Esophagus muscularis mucosa (tissue), 4 donors: ENCODE measurements at regions not wholly inside any gene's neighbourhood (a gene's known extent, or its start where the extent isn't known, plus 50 kb on each side); places are given as distances from the start of the nearest gene placed in this dataset.

Source experiments
- DNase-seq: peaks from one replicate; pipeline ENCODE4 v3.0.0-alpha.2; 2017; ENCODE audit errors: extremely low spot score
- H3K27ac ChIP-seq, 4 donors: fragments of 200-600 bp; sonication (generic); replicated peaks in 1 of 4; 1 replicate in 3 of 4; 2 replicates in 1 of 4; pipeline ENCODE4 v1.5.1; 2016 to 2019; ENCODE audit warnings: mild to moderate bottlenecking in 1 of 4
- H3K27me3 ChIP-seq, 4 donors: fragments of 200-600 bp; sonication (generic); one replicate each; pipeline versions ENCODE4 v1.5.1 to v1.6.0; 2016 to 2019
- H3K36me3 ChIP-seq, 4 donors: fragments of 200-600 bp; sonication (generic); one replicate each; pipeline ENCODE4 v1.5.1; 2016 to 2019
- H3K4me1 ChIP-seq, 4 donors: fragments of 200-600 bp; sonication (generic); one replicate each; pipeline ENCODE4 v1.5.1; 2016 to 2019
- H3K4me3 ChIP-seq, 4 donors: fragments of 200-600 bp; sonication (generic); 1 replicate in 2 of 4; 2 replicates in 2 of 4; pipeline ENCODE4 v1.5.1; 2016 to 2019; ENCODE audit warnings: mild to moderate bottlenecking in 4 of 4, moderate library complexity in 1 of 4
- H3K9me3 ChIP-seq, 4 donors: fragments of 200-600 bp; sonication (generic); 1 replicate in 3 of 4; 2 replicates in 1 of 4; pipeline ENCODE4 v1.5.1; 2016 to 2019
- EP300 ChIP-seq: sonication (generic); formaldehyde crosslinking; IDR thresholded peaks from one replicate; pipeline ENCODE4 v1.6.1; 2017; ENCODE audit warnings: antibody characterized with exemption
- POLR2A ChIP-seq: fragments of 450-650 bp; IDR thresholded peaks from one replicate; pipeline ENCODE4 v1.6.1; 2017; ENCODE audit warnings: antibody characterized with exemption, moderate library complexity, mild to moderate bottlenecking, low read depth
- POLR2AphosphoS5 ChIP-seq, 2 donors: sonication (generic); formaldehyde crosslinking; IDR thresholded peaks; one replicate each; pipeline ENCODE4 v1.6.1; 2017; ENCODE audit warnings: antibody characterized with exemption in 2 of 2
- WGBS: methylation state at CpG from one replicate; pipeline ENCODE4 v1.1.5; 2018; 5-methylcytosine and 5-hydroxymethylcytosine counted together
- intact Hi-C: fragments of 100-400 bp; cut with DNase I; formaldehyde crosslinking; loops from one replicate; pipeline ENCODE4 v1.15.1; 2023
- TF ChIP-seq, protein P1 (sequence below), 3 experiments: fragments of 200-600 bp in 2 of 3; fragments of 450-650 bp in 1 of 3; sonication (generic) in 2 of 3; IDR thresholded peaks; one replicate each; pipeline ENCODE4 v1.5.1; 2017 to 2019; ENCODE audit warnings: antibody characterized with exemption in 3 of 3, mild to moderate bottlenecking in 2 of 3, moderate library complexity in 1 of 3

DNA sequence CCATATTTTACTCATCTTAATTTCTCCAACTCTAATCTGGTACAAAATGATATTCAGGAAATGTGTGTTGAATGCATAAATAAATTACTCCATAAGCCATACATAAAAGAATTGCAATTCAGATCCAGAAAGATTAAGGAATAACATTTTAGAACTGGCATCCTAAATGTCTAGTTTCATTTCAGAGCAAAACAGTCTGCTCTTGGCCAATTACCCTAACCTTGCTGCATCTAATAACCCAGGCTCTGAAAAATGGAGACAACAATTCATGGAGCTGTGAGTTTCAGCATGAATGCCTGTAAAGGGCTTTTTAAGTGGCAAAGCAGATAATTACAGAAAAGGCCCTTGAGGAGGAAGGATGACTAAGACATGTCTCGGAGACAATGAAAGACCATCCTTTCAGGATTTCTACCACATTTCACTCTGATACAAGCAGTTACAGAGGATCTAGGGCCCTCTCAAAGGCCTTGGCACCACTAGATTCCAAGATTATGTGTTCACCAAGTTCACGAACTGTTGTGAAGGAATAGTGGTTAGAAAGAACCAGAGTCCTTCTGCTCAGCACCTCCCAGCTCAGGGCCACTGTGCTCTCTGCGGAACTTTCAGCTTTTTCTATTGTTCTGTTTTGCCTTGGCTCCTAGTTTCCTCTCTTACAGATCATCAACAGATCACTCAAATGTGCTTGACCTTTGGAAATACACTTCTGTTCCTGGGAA is 157.6 kb upstream of the BLID start:
- H3K27me3 ChIP-seq = no peaks in the 10 kb centered on the region
- TF ChIP-seq POLR2AphosphoS5 (IDR thresholded peaks at IDR 0.05) = no peak
- no peaks in the 10 kb centered on the region for H3K9me3 ChIP-seq
- no peak for DNase-seq
- intact Hi-C loops = no loop called here
- H3K4me1 ChIP-seq = peaks cover 0 to 15% (median 5%) of the 10 kb centered on the region in 4 donors
- H3K4me3 ChIP-seq = no peak overlapping the region
- 72% methylated on average over 3 of the region's 3 CpGs for WGBS
- no peaks in the 10 kb centered on the region for H3K36me3 ChIP-seq
- H3K27ac ChIP-seq = peak overlapping the region in 1 of 4 donors; percentile 8

DNA sequence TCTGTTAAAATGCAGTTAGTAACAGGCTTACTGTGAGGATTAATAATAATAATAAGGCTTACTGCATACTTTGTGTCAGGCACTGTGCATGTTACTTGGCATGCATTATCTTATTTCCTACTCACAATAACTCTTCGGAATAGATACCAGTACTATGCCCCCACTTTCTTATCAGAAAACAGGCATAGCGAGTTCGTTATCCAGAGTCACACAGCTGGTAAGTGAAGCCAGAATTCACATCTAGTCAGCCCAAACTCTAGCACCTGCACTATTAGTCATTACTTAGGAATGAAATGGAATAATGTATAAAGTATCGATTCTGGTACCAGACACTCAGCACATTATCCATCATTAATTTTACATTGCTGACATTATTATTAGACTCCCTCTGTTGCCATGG is 155.7 kb upstream of the BLID start:
- WGBS = 94% methylated on average over 4 of the region's 4 CpGs
- TF ChIP-seq, protein P1, sequence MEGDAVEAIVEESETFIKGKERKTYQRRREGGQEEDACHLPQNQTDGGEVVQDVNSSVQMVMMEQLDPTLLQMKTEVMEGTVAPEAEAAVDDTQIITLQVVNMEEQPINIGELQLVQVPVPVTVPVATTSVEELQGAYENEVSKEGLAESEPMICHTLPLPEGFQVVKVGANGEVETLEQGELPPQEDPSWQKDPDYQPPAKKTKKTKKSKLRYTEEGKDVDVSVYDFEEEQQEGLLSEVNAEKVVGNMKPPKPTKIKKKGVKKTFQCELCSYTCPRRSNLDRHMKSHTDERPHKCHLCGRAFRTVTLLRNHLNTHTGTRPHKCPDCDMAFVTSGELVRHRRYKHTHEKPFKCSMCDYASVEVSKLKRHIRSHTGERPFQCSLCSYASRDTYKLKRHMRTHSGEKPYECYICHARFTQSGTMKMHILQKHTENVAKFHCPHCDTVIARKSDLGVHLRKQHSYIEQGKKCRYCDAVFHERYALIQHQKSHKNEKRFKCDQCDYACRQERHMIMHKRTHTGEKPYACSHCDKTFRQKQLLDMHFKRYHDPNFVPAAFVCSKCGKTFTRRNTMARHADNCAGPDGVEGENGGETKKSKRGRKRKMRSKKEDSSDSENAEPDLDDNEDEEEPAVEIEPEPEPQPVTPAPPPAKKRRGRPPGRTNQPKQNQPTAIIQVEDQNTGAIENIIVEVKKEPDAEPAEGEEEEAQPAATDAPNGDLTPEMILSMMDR (IDR thresholded peaks at IDR 0.05) = no peak
- TF ChIP-seq POLR2AphosphoS5 (IDR thresholded peaks at IDR 0.05) (no peak), EP300 (no peak), POLR2A (no peak)
- H3K27ac ChIP-seq = no peak overlapping the region

DNA sequence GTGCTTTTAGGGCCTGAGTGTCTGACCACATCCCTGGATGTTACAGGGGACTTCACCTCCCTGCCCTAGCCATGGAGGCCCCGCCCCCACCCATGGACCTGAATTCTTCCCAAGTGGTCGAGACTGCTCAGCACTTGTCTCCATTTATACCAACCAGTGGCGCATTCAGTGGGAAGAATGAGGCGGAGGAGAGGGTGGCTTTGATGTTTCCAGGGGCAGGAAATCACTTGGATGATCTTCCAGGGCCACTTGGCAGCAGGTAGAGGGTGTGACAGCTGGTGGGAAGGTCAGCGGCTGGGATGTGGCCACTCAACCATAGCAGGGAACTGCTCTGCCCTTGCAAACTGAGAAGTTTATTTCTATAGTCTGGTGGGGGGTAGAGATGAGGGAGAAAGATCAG is 155.1 kb upstream of the BLID start:
- WGBS = 70% methylated on average over 5 of the region's 5 CpGs
- H3K36me3 ChIP-seq = no peaks in the 10 kb centered on the region
- H3K4me3 ChIP-seq = no peak overlapping the region
- H3K27me3 ChIP-seq = no peaks in the 10 kb centered on the region
- DNase-seq = no peak
- TF ChIP-seq, protein P1 (IDR thresholded peaks at IDR 0.05) = no peak
- TF ChIP-seq POLR2AphosphoS5 (IDR thresholded peaks at IDR 0.05) = no peak
- no peak for TF ChIP-seq EP300
- TF ChIP-seq POLR2A = no peak
- intact Hi-C loops = no loop called here
- H3K9me3 ChIP-seq = no peaks in the 10 kb centered on the region
- peaks cover 0 to 15% (median 5%) of the 10 kb centered on the region in 4 donors for H3K4me1 ChIP-seq
- H3K27ac ChIP-seq = no peak overlapping the region

More for the DNA sequence above, 155.7 kb upstream of the BLID start:
- no peaks in the 10 kb centered on the region for H3K36me3 ChIP-seq
- no peaks in the 10 kb centered on the region for H3K9me3 ChIP-seq
- peaks cover 0 to 15% (median 5%) of the 10 kb centered on the region in 4 donors for H3K4me1 ChIP-seq
- no peak for DNase-seq
- H3K4me3 ChIP-seq = no peak overlapping the region
- H3K27me3 ChIP-seq = no peaks in the 10 kb centered on the region
- intact Hi-C loops = no loop called here

DNA sequence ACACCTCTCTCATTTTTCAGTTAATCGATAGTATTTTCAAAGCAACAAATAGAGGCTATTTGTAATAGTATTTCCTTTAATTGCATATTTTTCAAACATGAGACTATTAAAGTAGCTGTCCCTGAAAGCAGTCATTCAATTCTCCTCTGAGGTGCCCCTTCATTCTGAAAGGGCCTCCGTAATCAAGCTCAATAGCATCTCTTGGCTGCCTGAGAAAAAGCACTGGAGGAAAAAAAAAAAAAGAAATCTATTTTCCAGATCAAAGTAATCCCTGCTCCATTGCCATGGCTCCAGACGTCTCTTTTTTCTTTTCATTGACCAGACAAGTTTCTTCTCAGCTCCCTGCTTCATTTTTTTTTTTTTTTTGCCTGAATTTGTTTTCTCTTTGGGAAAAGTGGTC is 154.5 kb upstream of the BLID start:
- Histone ChIP-seq H3K27me3 (no peaks in the 10 kb centered on the region), H3K27ac (no peak overlapping the region), H3K4me1 (peaks cover 0 to 15% (median 5%) of the 10 kb centered on the region in 4 donors), H3K9me3 (no peaks in the 10 kb centered on the region), H3K36me3 (no peaks in the 10 kb centered on the region), H3K4me3 (no peak overlapping the region)
- no peak for TF ChIP-seq POLR2AphosphoS5 (IDR thresholded peaks at IDR 0.05)
- no peak for TF ChIP-seq POLR2A
- TF ChIP-seq EP300 = no peak
- TF ChIP-seq, protein P1 (IDR thresholded peaks at IDR 0.05) = no peak
- no peak for DNase-seq
- intact Hi-C loops = no loop called here
- WGBS = 82% methylated on average over 3 of the region's 3 CpGs

DNA sequence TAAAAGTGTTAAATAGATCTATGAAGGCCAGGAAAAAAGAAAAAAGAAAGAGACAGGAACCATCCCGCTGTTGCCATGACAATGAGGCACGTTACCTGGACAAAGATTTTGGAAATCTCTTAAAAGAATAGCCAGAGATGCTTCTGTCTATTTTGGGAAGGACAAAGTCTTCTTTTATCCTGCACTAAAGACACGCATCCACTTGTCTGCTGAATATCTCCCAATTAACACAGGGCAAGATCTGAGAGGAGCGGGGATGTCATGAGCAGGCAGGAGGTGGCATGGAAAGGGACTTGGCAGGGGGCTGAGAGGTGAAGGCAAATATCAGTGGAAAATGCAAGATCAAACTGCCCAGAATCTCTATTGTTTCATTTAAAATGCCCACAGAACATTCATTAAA is 153.8 kb upstream of the BLID start:
- Histone ChIP-seq H3K9me3 (no peaks in the 10 kb centered on the region), H3K4me1 (peaks cover 0 to 15% (median 5%) of the 10 kb centered on the region in 4 donors), H3K36me3 (no peaks in the 10 kb centered on the region), H3K4me3 (no peak overlapping the region), H3K27ac (no peak overlapping the region), H3K27me3 (no peaks in the 10 kb centered on the region)
- WGBS = 94% methylated on average over 4 of the region's 4 CpGs
- no peak for DNase-seq
- no peak for TF ChIP-seq POLR2A
- TF ChIP-seq POLR2AphosphoS5 (IDR thresholded peaks at IDR 0.05) = no peak
- TF ChIP-seq, protein P1 (IDR thresholded peaks at IDR 0.05) = no peak
- TF ChIP-seq EP300 = no peak
- intact Hi-C loops = no loop called here
